Brain microvascular endothelial cell (primary cell): ENCODE measurements at regions not wholly inside any gene's neighbourhood (a gene's known extent, or its start where the extent isn't known, plus 50 kb on each side); places are given as distances from the start of the nearest gene placed in this dataset.

Source experiments
- DNase-seq: peaks from one replicate; pipeline ENCODE4 v3.0.0-alpha.2; 2020
- H3K27ac ChIP-seq: fragments of 250-450 bp; sonication (Bioruptor Pico); 2 replicates; pipeline ENCODE4 v1.5.1; 2020; ENCODE audit warnings: mild to moderate bottlenecking, moderate library complexity
- H3K27me3 ChIP-seq: fragments of 250-450 bp; sonication (Bioruptor Pico); replicated peaks from 2 replicates; pipeline ENCODE4 v1.5.1; 2020; ENCODE audit warnings: mild to moderate bottlenecking
- H3K36me3 ChIP-seq: fragments of 250-450 bp; sonication (Bioruptor Pico); replicated peaks from 2 replicates; pipeline ENCODE4 v1.5.1; 2020; ENCODE audit warnings: mild to moderate bottlenecking
- H3K4me3 ChIP-seq: 2 replicates; pipeline ENCODE4 v1.5.1; 2011; ENCODE audit warnings: low read depth, mild to moderate bottlenecking, control low read depth, low read length, moderate library complexity
- in situ Hi-C: cut with HindIII; loops from 2 replicates; pipeline ENCODE4 v1.10.0; 2017; ENCODE audit warnings: low sequenced_read_pairs, low pct_ligation_motif_present
- TF ChIP-seq, protein P1 (sequence below): IDR thresholded peaks from 2 replicates; pipeline ENCODE4 v1.5.1; 2011; ENCODE audit warnings: low read depth, mild to moderate bottlenecking, moderate library complexity, low read length, control low read depth, inconsistent platforms; ENCODE audit errors: missing control alignments

- no peaks in the 10 kb centered on the region for H3K27me3 ChIP-seq
- in situ Hi-C loops: no loop called here
- DNase-seq: no peak
- TF ChIP-seq, protein P1, sequence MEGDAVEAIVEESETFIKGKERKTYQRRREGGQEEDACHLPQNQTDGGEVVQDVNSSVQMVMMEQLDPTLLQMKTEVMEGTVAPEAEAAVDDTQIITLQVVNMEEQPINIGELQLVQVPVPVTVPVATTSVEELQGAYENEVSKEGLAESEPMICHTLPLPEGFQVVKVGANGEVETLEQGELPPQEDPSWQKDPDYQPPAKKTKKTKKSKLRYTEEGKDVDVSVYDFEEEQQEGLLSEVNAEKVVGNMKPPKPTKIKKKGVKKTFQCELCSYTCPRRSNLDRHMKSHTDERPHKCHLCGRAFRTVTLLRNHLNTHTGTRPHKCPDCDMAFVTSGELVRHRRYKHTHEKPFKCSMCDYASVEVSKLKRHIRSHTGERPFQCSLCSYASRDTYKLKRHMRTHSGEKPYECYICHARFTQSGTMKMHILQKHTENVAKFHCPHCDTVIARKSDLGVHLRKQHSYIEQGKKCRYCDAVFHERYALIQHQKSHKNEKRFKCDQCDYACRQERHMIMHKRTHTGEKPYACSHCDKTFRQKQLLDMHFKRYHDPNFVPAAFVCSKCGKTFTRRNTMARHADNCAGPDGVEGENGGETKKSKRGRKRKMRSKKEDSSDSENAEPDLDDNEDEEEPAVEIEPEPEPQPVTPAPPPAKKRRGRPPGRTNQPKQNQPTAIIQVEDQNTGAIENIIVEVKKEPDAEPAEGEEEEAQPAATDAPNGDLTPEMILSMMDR: no peak
- no peak overlapping the region for H3K4me3 ChIP-seq
- no peak overlapping the region for H3K27ac ChIP-seq
- H3K36me3 ChIP-seq: no peaks in the 10 kb centered on the region
Measured at GRCh38 chr19:31938675-31939074, 406.7 kb upstream of the ZNF507 start.

- TF ChIP-seq, protein P1: no peak
- Histone ChIP-seq H3K36me3 (no peaks in the 10 kb centered on the region), H3K4me3 (no peak overlapping the region), H3K27ac (no peak overlapping the region), H3K27me3 (no peaks in the 10 kb centered on the region)
- no peak for DNase-seq
- in situ Hi-C loops: no loop called here
Measured at GRCh38 chr19:31940396-31940795, 405.0 kb upstream of the ZNF507 start.

- Histone ChIP-seq H3K36me3 (no peaks in the 10 kb centered on the region), H3K27ac (no peak overlapping the region), H3K4me3 (no peak overlapping the region), H3K27me3 (no peaks in the 10 kb centered on the region)
- no peak for DNase-seq
- in situ Hi-C loops: no loop called here
- TF ChIP-seq, protein P1: no peak
Measured at GRCh38 chr19:31943191-31943661, 402.2 kb upstream of the ZNF507 start.

GRCh38 chr19:31943778-31944177 is 401.6 kb upstream of the ZNF507 start:
- H3K36me3 ChIP-seq: no peaks in the 10 kb centered on the region
- in situ Hi-C loops: no loop called here
- TF ChIP-seq, protein P1: no peak
- no peaks in the 10 kb centered on the region for H3K27me3 ChIP-seq
- no peak for DNase-seq
- no peak overlapping the region for H3K27ac ChIP-seq
- H3K4me3 ChIP-seq: no peak overlapping the region

- H3K4me3 ChIP-seq: no peak overlapping the region
- H3K27me3 ChIP-seq: no peaks in the 10 kb centered on the region
- TF ChIP-seq, protein P1: no peak
- H3K27ac ChIP-seq: no peak overlapping the region
- DNase-seq: no peak
- H3K36me3 ChIP-seq: no peaks in the 10 kb centered on the region
- in situ Hi-C loops: no loop called here
Measured at GRCh38 chr19:31944326-31944725, 401.1 kb upstream of the ZNF507 start.

DNA sequence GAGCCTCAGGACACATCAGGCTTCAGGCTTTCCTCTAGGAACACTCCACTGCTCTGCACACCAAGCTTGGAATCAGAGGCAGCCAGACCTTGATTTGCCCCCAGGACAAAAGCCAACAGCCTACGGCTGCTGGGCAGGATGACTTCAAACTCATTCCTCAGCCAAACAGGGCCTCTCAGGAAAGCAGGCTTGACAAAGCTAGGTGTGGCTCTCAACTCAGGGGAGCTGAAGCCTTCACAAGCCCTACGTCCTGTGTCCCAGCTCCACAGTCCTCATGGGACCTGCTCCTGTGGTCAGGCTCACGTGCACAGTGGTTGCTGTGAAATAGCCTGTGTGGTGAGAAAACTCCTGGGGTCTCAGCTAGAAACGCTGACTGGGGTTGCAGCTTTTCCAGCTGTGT is 398.9 kb upstream of the ZNF507 start:
- in situ Hi-C loops: no loop called here
- no peak for DNase-seq
- Histone ChIP-seq H3K36me3 (no peaks in the 10 kb centered on the region), H3K27me3 (no peaks in the 10 kb centered on the region), H3K4me3 (no peak overlapping the region), H3K27ac (no peak overlapping the region)
- TF ChIP-seq, protein P1: no peak
